GM23338 (cell line): ENCODE measurements at regions not wholly inside any gene's neighbourhood (a gene's known extent, or its start where the extent isn't known, plus 50 kb on each side); places are given as distances from the start of the nearest gene placed in this dataset.

ENCODE experiments used
- ATAC-seq: fragments of 200-7000 bp; cut with Tn5 transposase; 3 replicates; pipeline ENCODE4 v1.9.1; 2020
- DNase-seq: peaks from one replicate; pipeline ENCODE4 v3.0.0-alpha.2; 2015; ENCODE audit warnings: low spot score
- H2AFZ ChIP-seq: fragments of 200-600 bp; sonication (generic); 2 replicates; pipeline ENCODE4 v1.8.0; 2016; ENCODE audit warnings: antibody characterized with exemption, mild to moderate bottlenecking, moderate library complexity
- H3F3A ChIP-seq: fragments of 200-600 bp; sonication (generic); replicated peaks from 2 replicates; pipeline ENCODE4 v1.8.0; 2017; ENCODE audit warnings: antibody characterized with exemption, mixed run types, low read depth
- H3K27ac ChIP-seq: fragments of 200-600 bp; sonication (generic); 2 replicates; pipeline ENCODE4 v1.6.1; 2016; ENCODE audit warnings: low read depth
- H3K27me3 ChIP-seq: fragments of 200-600 bp; sonication (generic); 2 replicates; pipeline ENCODE4 v1.8.0; 2016; ENCODE audit warnings: mild to moderate bottlenecking, mixed run types, moderate library complexity; ENCODE audit not compliant: insufficient read depth
- H3K36me3 ChIP-seq: fragments of 200-600 bp; sonication (generic); 2 replicates; pipeline ENCODE4 v1.8.0; 2016; ENCODE audit warnings: mild to moderate bottlenecking; ENCODE audit not compliant: insufficient read depth
- H3K4me1 ChIP-seq: fragments of 200-600 bp; sonication (generic); 2 replicates; pipeline ENCODE4 v1.8.0; 2016; ENCODE audit warnings: mild to moderate bottlenecking, moderate library complexity; ENCODE audit not compliant: insufficient read depth
- H3K4me2 ChIP-seq: fragments of 200-600 bp; sonication (generic); 2 replicates; pipeline ENCODE4 v1.7.1; 2017; ENCODE audit warnings: mixed run types
- H3K4me3 ChIP-seq: fragments of 200-600 bp; sonication (generic); 2 replicates; pipeline ENCODE4 v1.6.1; 2016; ENCODE audit warnings: mixed run types
- H3K79me2 ChIP-seq: fragments of 200-600 bp; sonication (generic); replicated peaks from 2 replicates; pipeline ENCODE4 v1.8.0; 2017; ENCODE audit warnings: mild to moderate bottlenecking; ENCODE audit not compliant: insufficient read depth
- H3K9me2 ChIP-seq: fragments of 200-600 bp; sonication (generic); 2 replicates; pipeline ENCODE4 v1.8.0; 2017; ENCODE audit not compliant: insufficient read depth
- H4K20me1 ChIP-seq: fragments of 200-600 bp; sonication (generic); replicated peaks from 2 replicates; pipeline ENCODE4 v1.8.0; 2017; ENCODE audit warnings: mild to moderate bottlenecking; ENCODE audit not compliant: insufficient read depth
- H3K27ac Mint-ChIP-seq: 2 replicates; pipeline ENCODE4 v1.8.0; 2020; ENCODE audit warnings: inconsistent platforms, mild to moderate bottlenecking, moderate library complexity, mixed read lengths
- H3K27me3 Mint-ChIP-seq: 3 replicates; pipeline ENCODE4 v1.8.0; 2022; ENCODE audit warnings: low read depth, mild to moderate bottlenecking, moderate library complexity, mixed read lengths, inconsistent platforms; ENCODE audit not compliant: insufficient read depth, poor library complexity
- H3K36me3 Mint-ChIP-seq: 3 replicates; pipeline ENCODE4 v1.8.0; 2021; ENCODE audit warnings: low read depth, mild to moderate bottlenecking, inconsistent platforms, moderate library complexity, mixed read lengths
- H3K4me1 Mint-ChIP-seq: 3 replicates; pipeline ENCODE4 v1.8.0; 2020; ENCODE audit warnings: mild to moderate bottlenecking, inconsistent platforms, mixed read lengths
- H3K4me3 Mint-ChIP-seq: 3 replicates; pipeline ENCODE4 v1.8.0; 2021; ENCODE audit warnings: moderate library complexity, mild to moderate bottlenecking, inconsistent platforms, mixed read lengths
- H3K9me3 Mint-ChIP-seq: 3 replicates; pipeline ENCODE4 v1.8.0; 2020; ENCODE audit warnings: moderate library complexity, mild to moderate bottlenecking, inconsistent platforms, mixed read lengths
- CREB1 ChIP-seq: fragments of 250-450 bp; sonication (Bioruptor Pico); IDR thresholded peaks from 2 replicates; pipeline ENCODE4 v1.5.0; 2020; ENCODE audit warnings: low read depth, mild to moderate bottlenecking, moderate library complexity
- CTCF ChIP-seq, 2 experiments: fragments of 200-600 bp in 1 of 2; sonication (generic) in 1 of 2; conservative IDR thresholded peaks; 2 replicates each; pipeline versions ENCODE4 v1.5.1 to v1.6.1; 2016 to 2017; ENCODE audit warnings: antibody characterized with exemption in 2 of 2, low read depth in 2 of 2, mild to moderate bottlenecking in 2 of 2, moderate library complexity in 1 of 2
- ETS1 ChIP-seq: IDR thresholded peaks from 2 replicates; pipeline ENCODE4 v1.6.1; 2016; ENCODE audit warnings: antibody characterized with exemption
- EZH2phosphoT487 ChIP-seq: fragments of 200-600 bp; sonication (generic); IDR thresholded peaks from one replicate; pipeline ENCODE4 v1.8.1; 2018; ENCODE audit warnings: antibody characterized with exemption; ENCODE audit not compliant: unreplicated experiment
- JUNB ChIP-seq: IDR thresholded peaks from one replicate; pipeline ENCODE4 v1.6.1; 2016; ENCODE audit warnings: antibody characterized with exemption; ENCODE audit not compliant: unreplicated experiment
- NANOG ChIP-seq: IDR thresholded peaks from 2 replicates; pipeline ENCODE4 v1.6.1; 2016; ENCODE audit warnings: antibody characterized with exemption, borderline replicate concordance
- REST ChIP-seq: IDR thresholded peaks from one replicate; pipeline ENCODE4 v1.6.1; 2018; ENCODE audit warnings: antibody characterized with exemption; ENCODE audit not compliant: unreplicated experiment
- STAT1 ChIP-seq: IDR thresholded peaks from one replicate; pipeline ENCODE4 v1.6.1; 2016; ENCODE audit warnings: antibody characterized with exemption; ENCODE audit not compliant: unreplicated experiment
- ZNF114 ChIP-seq: fragments of 250-450 bp; sonication (Bioruptor Pico); IDR thresholded peaks from 2 replicates; pipeline ENCODE4 v1.5.0; 2020; ENCODE audit warnings: mild to moderate bottlenecking, moderate library complexity
- ZNF331 ChIP-seq: fragments of 250-450 bp; sonication (Bioruptor Pico); IDR thresholded peaks from 2 replicates; pipeline ENCODE4 v1.5.0; 2020; ENCODE audit warnings: low read depth, mild to moderate bottlenecking, moderate library complexity

GRCh38 chr9:119998614-119999013, 581.4 kb downstream of the CDK5RAP2 start (continued):
- TF ChIP-seq REST, result no peak
- no peak for TF ChIP-seq CREB1 (CRISPR knock-in tag)
- no peak for TF ChIP-seq EZH2phosphoT487
- TF ChIP-seq JUNB, result no peak
- TF ChIP-seq ZNF331, result no peak

- no peaks in the 10 kb centered on the region for H3K9me2 ChIP-seq
- Mint-ChIP-seq H3K4me3 (no peak overlapping the region), H3K36me3 (no peaks in the 10 kb centered on the region), H3K27ac (no peak overlapping the region), H3K9me3 (no peaks in the 10 kb centered on the region), H3K27me3 (no peaks in the 10 kb centered on the region), H3K4me1 (peaks cover 6% of the 10 kb centered on the region; the same call in 2 of the 3 replicates)
- TF ChIP-seq CTCF (conservative IDR thresholded peaks at IDR 0.05; ENCODE audit: low read depth in 2 of 2), result no peak
- TF ChIP-seq EZH2phosphoT487, result no peak
- no peak for TF ChIP-seq ZNF114 (CRISPR knock-in tag)
- no peak for TF ChIP-seq ZNF331
- no peak overlapping the region for H2AFZ ChIP-seq
- DNase-seq (no peak), ATAC-seq (no peak)
- no peaks in the 10 kb centered on the region for H3F3A ChIP-seq
- no peak overlapping the region for H3K4me3 ChIP-seq
- no peaks in the 10 kb centered on the region for H3K79me2 ChIP-seq
- H4K20me1 ChIP-seq, result no peaks in the 10 kb centered on the region
- H3K36me3 ChIP-seq, result no peaks in the 10 kb centered on the region
- no peaks in the 10 kb centered on the region for H3K4me1 ChIP-seq
- H3K27ac ChIP-seq, result no peak overlapping the region
- no peaks in the 10 kb centered on the region for H3K27me3 ChIP-seq
- H3K4me2 ChIP-seq, result no peak overlapping the region
Measured at GRCh38 chr9:119991797-119992196, 588.2 kb downstream of the CDK5RAP2 start.

GRCh38 chr9:119986713-119987112, 593.3 kb downstream of the CDK5RAP2 start:
- no peak overlapping the region for H2AFZ ChIP-seq
- H3K27me3 Mint-ChIP-seq, result no peaks in the 10 kb centered on the region
- H3K9me3 Mint-ChIP-seq, result no peaks in the 10 kb centered on the region
- H3K4me1 ChIP-seq, result no peaks in the 10 kb centered on the region
- no peaks in the 10 kb centered on the region for H3F3A ChIP-seq
- H3K27ac ChIP-seq, result no peak overlapping the region
- H3K27ac Mint-ChIP-seq, result no peak overlapping the region
- H3K4me2 ChIP-seq, result no peak overlapping the region
- no peak for ATAC-seq
- H3K4me3 ChIP-seq, result no peak overlapping the region
- no peaks in the 10 kb centered on the region for H3K36me3 Mint-ChIP-seq
- no peaks in the 10 kb centered on the region for H3K4me1 Mint-ChIP-seq
- no peaks in the 10 kb centered on the region for H4K20me1 ChIP-seq
- H3K36me3 ChIP-seq, result no peaks in the 10 kb centered on the region
- no peaks in the 10 kb centered on the region for H3K79me2 ChIP-seq
- no peaks in the 10 kb centered on the region for H3K27me3 ChIP-seq
- no peak for DNase-seq
- 0 out of 2 replicates have a peak, but pooled peaks cover 3% of the 10 kb centered on the region for H3K9me2 ChIP-seq
- H3K4me3 Mint-ChIP-seq, result no peak overlapping the region
- no peak for TF ChIP-seq STAT1
- no peak for TF ChIP-seq CREB1 (CRISPR knock-in tag)
- no peak for TF ChIP-seq NANOG
- TF ChIP-seq CTCF (conservative IDR thresholded peaks at IDR 0.05; ENCODE audit: low read depth in 2 of 2), result no peak
- TF ChIP-seq ETS1, result no peak
- TF ChIP-seq REST, result no peak
- TF ChIP-seq ZNF331, result no peak
